ENCODE measurements at regions not wholly inside any gene's neighbourhood (a gene's known extent, or its start where the extent isn't known, plus 50 kb on each side); places are given as distances from the start of the nearest gene placed in this dataset.
"Not testable (repeated sequence)": the region's sequence is repeated elsewhere in the genome, so short reads cannot be mapped to it uniquely, and the experiment has no call there.

GRCh38 chr4:82301390-82301789 lies 72.4 kb downstream of the HNRNPD start:
- not testable (repeated sequence) for H3K36me3 ChIP-seq (ENCODE audit: insufficient read depth, low read length); H3K4me1 ChIP-seq (ENCODE audit: insufficient read depth, low read length); H3K9ac ChIP-seq (ENCODE audit: low read depth, low read length); H3K9me3 ChIP-seq (ENCODE audit: control insufficient read depth, insufficient read depth, low read length)

- H3K9me3 ChIP-seq (ENCODE audit: control insufficient read depth, insufficient read depth, low read length), result no peaks in the 10 kb centered on the region
- H3K36me3 ChIP-seq (ENCODE audit: insufficient read depth, low read length), result no peaks in the 10 kb centered on the region
- H3K9ac ChIP-seq (ENCODE audit: low read depth, low read length), result no peak overlapping the region
- H3K4me1 ChIP-seq (ENCODE audit: insufficient read depth, low read length), result no peaks in the 10 kb centered on the region
Observed at GRCh38 chr4:82293304-82293703, 80.5 kb downstream of the HNRNPD start.

GRCh38 chr4:82287720-82288119 lies 86.1 kb downstream of the HNRNPD start:
- no peaks in the 10 kb centered on the region for H3K36me3 ChIP-seq (ENCODE audit: insufficient read depth, low read length)
- no peaks in the 10 kb centered on the region for H3K4me1 ChIP-seq (ENCODE audit: insufficient read depth, low read length)
- H3K9me3 ChIP-seq (ENCODE audit: control insufficient read depth, insufficient read depth, low read length), result no peaks in the 10 kb centered on the region
- H3K9ac ChIP-seq (ENCODE audit: low read depth, low read length), result no peak overlapping the region

- Histone ChIP-seq H3K9me3 (ENCODE audit: control insufficient read depth, insufficient read depth, low read length) (no peaks in the 10 kb centered on the region), H3K36me3 (ENCODE audit: insufficient read depth, low read length) (no peaks in the 10 kb centered on the region), H3K4me1 (ENCODE audit: insufficient read depth, low read length) (no peaks in the 10 kb centered on the region), H3K9ac (ENCODE audit: low read depth, low read length) (peak overlapping the region; percentile 50; the same call in 1 of the 2 replicates)
Observed at GRCh38 chr4:82284858-82285805, 88.7 kb downstream of the HNRNPD start.

DNA sequence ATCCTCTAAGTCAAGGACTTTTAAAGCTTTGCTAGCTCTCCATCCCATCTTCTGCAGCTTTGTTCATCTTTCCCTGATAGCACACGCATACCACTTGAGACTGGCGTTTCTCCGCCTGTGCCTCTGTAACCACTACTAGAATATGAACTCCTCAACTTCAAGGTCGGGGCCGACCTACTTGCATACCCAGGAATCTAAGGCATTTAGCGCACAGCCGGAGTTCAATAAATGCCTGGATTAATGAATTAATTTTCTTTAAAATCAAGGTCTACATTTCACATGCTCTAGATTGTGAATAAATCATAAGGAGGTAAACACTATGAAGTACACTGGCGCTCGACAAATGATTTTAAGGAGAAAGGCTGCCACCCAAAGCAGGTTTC lies 89.3 kb downstream of the HNRNPD start:
- no peaks in the 10 kb centered on the region for H3K9me3 ChIP-seq (ENCODE audit: control insufficient read depth, insufficient read depth, low read length)
- H3K9ac ChIP-seq (ENCODE audit: low read depth, low read length), result peak overlapping the region; percentile 44; the same call in 1 of the 2 replicates
- no peaks in the 10 kb centered on the region for H3K4me1 ChIP-seq (ENCODE audit: insufficient read depth, low read length)
- no peaks in the 10 kb centered on the region for H3K36me3 ChIP-seq (ENCODE audit: insufficient read depth, low read length)

- H3K4me1 ChIP-seq (ENCODE audit: insufficient read depth, low read length), result no peaks in the 10 kb centered on the region
- no peak overlapping the region for H3K9ac ChIP-seq (ENCODE audit: low read depth, low read length)
- no peaks in the 10 kb centered on the region for H3K9me3 ChIP-seq (ENCODE audit: control insufficient read depth, insufficient read depth, low read length)
- H3K36me3 ChIP-seq (ENCODE audit: insufficient read depth, low read length), result no peaks in the 10 kb centered on the region
Observed at GRCh38 chr4:82282875-82283274, 90.9 kb downstream of the HNRNPD start.

DNA sequence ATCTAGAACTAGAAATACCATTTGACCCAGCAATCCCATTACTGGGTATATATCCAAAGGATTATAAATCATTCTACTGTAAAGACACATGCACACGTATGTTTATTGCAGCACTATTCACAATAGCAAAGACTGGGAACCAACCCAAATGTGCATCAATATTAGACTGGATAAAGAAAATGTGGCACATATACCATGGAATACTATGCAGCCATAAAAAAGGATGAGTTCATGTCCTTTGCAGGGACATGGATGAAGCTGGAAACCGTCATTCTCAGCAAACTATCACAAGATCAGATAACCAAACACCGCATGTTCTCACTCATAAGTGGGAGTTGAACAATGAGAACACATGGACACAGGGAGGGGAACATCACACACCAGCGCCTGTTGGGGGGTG lies 94.2 kb downstream of the HNRNPD start:
- H3K9me3 ChIP-seq (ENCODE audit: control insufficient read depth, insufficient read depth, low read length); H3K36me3 ChIP-seq (ENCODE audit: insufficient read depth, low read length); H3K9ac ChIP-seq (ENCODE audit: low read depth, low read length); H3K4me1 ChIP-seq (ENCODE audit: insufficient read depth, low read length): not testable (repeated sequence)

DNA sequence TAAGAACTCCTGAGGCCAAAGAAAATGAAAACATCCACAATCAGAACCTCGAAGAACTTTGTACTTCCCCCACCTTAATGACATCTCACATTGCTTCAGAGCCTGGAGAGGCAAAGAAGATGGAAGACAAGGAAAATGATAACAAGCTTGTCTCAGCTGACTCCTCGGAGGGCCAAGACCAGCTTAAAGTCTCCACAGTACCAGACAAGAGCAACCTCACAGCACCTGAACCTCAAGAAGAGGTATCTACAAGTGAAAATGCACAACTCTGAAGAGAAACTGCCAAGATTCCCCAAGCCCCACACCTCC lies 97.5 kb downstream of the HNRNPD start:
- H3K36me3 ChIP-seq (ENCODE audit: insufficient read depth, low read length), result no peaks in the 10 kb centered on the region
- no peak overlapping the region for H3K9ac ChIP-seq (ENCODE audit: low read depth, low read length)
- H3K9me3 ChIP-seq (ENCODE audit: control insufficient read depth, insufficient read depth, low read length), result no peaks in the 10 kb centered on the region
- H3K4me1 ChIP-seq (ENCODE audit: insufficient read depth, low read length), result 0 out of 2 replicates have a peak, but pooled peaks cover 8% of the 10 kb centered on the region

DNA sequence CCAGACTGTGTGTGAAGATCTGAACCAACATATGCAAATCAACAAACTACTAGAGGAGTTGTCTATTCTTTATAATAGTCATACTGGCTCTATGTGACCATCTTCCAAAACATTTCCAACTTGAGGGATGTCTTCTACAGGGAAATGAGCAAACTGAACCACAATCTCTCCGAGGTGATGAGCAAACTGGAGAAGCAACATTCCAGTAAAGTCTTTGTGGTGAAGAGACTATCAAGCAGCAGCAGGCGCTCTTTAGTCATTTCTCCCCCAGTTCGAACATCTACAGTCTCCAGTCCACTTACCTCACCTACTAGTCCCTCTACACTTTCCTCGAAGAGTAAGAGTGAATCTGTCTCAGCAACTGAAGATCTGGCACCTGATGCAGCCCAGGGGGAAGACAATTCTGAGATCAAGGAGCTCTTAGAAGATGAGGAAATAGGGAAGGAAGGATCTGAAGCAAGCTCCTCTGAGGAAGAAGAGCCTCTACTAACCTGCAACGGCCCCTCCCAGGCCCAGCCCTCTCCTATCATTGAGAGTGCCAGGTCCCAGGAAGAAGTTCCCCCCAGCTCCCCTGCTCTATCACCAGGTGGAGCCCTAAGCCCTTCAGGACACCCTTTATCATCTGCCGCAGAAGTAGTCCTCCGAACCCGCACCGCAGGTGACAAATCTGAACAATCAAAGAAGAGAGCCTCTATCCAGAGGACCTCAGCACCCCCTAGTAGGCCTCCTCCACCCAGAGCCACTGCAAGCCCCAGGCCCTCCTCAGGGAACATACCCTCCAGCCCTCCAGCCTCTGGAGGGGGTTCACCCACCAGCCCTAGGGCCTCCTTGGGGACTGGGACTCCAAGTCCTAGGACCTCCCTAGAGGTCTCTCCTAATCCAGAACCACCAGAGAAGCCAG lies 98.1 kb downstream of the HNRNPD start:
- Histone ChIP-seq H3K36me3 (ENCODE audit: insufficient read depth, low read length) (no peaks in the 10 kb centered on the region), H3K4me1 (ENCODE audit: insufficient read depth, low read length) (0 out of 2 replicates have a peak, but pooled peaks cover 8% of the 10 kb centered on the region), H3K9me3 (ENCODE audit: control insufficient read depth, insufficient read depth, low read length) (no peaks in the 10 kb centered on the region), H3K9ac (ENCODE audit: low read depth, low read length) (no peak overlapping the region)

DNA sequence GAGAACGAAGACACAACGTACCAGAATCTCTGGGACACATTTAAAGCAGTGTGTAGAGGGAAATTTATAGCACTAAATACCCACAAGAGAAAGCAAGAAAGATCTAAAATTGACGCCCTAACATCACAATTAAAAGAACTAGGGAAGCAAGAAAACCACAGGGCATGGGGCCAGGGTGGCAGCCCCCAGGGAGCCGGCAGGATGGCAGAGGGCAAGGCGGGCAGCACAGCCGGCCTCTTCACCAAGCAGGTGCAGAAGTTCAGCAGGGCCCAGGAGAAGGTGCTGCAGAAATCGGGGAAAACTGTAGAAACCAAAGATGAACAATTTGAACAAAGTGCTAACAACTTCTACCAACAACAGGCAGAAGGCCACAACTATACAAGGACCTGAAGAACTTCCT lies 99.1 kb downstream of the HNRNPD start:
- not testable (repeated sequence) for H3K4me1 ChIP-seq (ENCODE audit: insufficient read depth, low read length)

GRCh38 chr4:82272523-82272922 lies 101.3 kb downstream of the HNRNPD start:
- not testable (repeated sequence) for H3K9me3 ChIP-seq (ENCODE audit: control insufficient read depth, insufficient read depth, low read length); H3K9ac ChIP-seq (ENCODE audit: low read depth, low read length); H3K36me3 ChIP-seq (ENCODE audit: insufficient read depth, low read length)
- peaks cover 18% of the 10 kb centered on the region for H3K4me1 ChIP-seq (ENCODE audit: insufficient read depth, low read length)

More for the DNA sequence above, 99.1 kb downstream of the HNRNPD start:
- H3K9me3 ChIP-seq (ENCODE audit: control insufficient read depth, insufficient read depth, low read length); H3K9ac ChIP-seq (ENCODE audit: low read depth, low read length); H3K36me3 ChIP-seq (ENCODE audit: insufficient read depth, low read length): not testable (repeated sequence)

- H3K9me3 ChIP-seq (ENCODE audit: control insufficient read depth, insufficient read depth, low read length); H3K36me3 ChIP-seq (ENCODE audit: insufficient read depth, low read length): not testable (repeated sequence)
- Histone ChIP-seq H3K4me1 (ENCODE audit: insufficient read depth, low read length) (peaks cover 21% of the 10 kb centered on the region), H3K9ac (ENCODE audit: low read depth, low read length) (peak overlapping the region; percentile 30; the same call in 1 of the 2 replicates)
Observed at GRCh38 chr4:82271915-82272480, 101.8 kb downstream of the HNRNPD start.

DNA sequence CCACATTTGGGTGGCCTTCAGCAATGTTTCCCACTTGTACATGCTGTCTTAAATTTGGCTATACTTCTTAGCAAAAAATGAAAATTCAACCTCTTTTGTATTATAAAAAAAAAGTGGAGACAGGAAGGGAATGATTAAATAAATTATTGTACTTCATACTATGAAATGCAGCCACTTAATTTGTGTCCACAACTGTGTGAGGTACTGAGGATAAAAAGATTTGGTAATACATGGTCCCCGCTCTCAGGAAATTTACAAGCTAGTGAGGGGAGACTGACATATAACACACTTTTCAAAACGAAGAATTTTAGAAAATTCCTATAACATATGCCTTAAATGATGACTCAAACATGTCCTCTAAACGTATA lies 105.0 kb downstream of the HNRNPD start:
- H3K36me3 ChIP-seq (ENCODE audit: insufficient read depth, low read length), result no peaks in the 10 kb centered on the region
- H3K4me1 ChIP-seq (ENCODE audit: insufficient read depth, low read length), result peaks cover 21% of the 10 kb centered on the region
- peaks cover 4% of the 10 kb centered on the region; the same call in 1 of the 2 replicates for H3K9me3 ChIP-seq (ENCODE audit: control insufficient read depth, insufficient read depth, low read length)
- H3K9ac ChIP-seq (ENCODE audit: low read depth, low read length), result no peak overlapping the region

DNA sequence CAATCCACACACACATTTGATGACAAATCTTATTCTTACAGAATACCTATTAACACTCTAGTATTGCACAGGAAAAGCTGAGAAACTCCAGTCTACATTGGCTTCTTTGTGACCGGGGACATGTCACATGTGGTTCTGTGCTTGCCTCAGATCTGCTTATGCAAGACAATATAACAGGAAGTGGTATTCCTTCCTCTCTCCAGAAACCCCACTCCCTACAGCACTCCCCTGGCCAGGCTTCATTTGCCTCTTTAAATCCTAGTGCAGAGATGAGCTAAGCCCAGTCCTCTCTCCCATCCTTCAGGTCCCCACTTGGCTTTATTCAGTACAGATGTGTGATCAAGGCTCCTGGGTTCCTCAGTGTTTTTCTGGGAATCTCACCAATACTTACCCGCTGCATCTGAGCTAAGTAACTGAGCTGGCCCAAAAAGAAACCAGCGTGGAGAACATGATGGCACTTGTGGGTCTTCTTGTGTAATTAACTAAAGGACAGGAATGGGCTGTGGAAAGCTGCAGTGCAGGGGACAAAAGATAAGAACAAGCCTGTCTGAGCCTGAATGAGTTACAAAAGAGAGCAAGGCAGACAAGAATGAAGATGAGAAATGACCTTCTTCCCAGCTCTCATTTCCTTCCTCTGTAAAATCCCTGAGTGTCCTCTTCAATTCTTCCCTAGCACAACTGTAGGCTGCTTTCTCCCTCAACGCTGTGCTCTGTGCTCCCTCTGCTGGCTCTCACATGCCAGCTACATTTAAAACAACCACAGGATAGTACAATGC lies 105.6 kb downstream of the HNRNPD start:
- H3K9me3 ChIP-seq (ENCODE audit: control insufficient read depth, insufficient read depth, low read length), result peaks cover 4% of the 10 kb centered on the region; the same call in 1 of the 2 replicates
- peak overlapping the region; percentile 1; the same call in 1 of the 2 replicates for H3K9ac ChIP-seq (ENCODE audit: low read depth, low read length)
- no peaks in the 10 kb centered on the region for H3K36me3 ChIP-seq (ENCODE audit: insufficient read depth, low read length)
- H3K4me1 ChIP-seq (ENCODE audit: insufficient read depth, low read length), result peaks cover 21% of the 10 kb centered on the region
